Keratinocyte (primary cell): ENCODE measurements at regions not wholly inside any gene's neighbourhood (a gene's known extent, or its start where the extent isn't known, plus 50 kb on each side); places are given as distances from the start of the nearest gene placed in this dataset.

ENCODE experiments used
- DNase-seq: peaks from one replicate; pipeline ENCODE4 v3.0.0-alpha.2; 2011; ENCODE audit warnings: low read depth, missing footprints, low spot score
- FAIRE-seq: peaks from 2 replicates; lab custom pipeline; 2011; peaks lifted over from hg19 to GRCh38; lab: Jason Lieb, UNC
- H2AFZ ChIP-seq: 2 replicates; pipeline ENCODE4 v1.6.0; 2012; ENCODE audit warnings: low read length, control low read depth, inconsistent platforms; ENCODE audit not compliant: control insufficient read depth
- H3K27ac ChIP-seq: 2 replicates; pipeline ENCODE4 v1.5.1; 2011; ENCODE audit warnings: low read length; ENCODE audit not compliant: control insufficient read depth, insufficient read depth
- H3K27me3 ChIP-seq: 3 replicates; pipeline ENCODE4 v1.6.0; 2011; ENCODE audit warnings: low read length; ENCODE audit not compliant: control insufficient read depth, insufficient read depth; ENCODE audit errors: extremely low read depth
- H3K36me3 ChIP-seq, 2 experiments: 2 replicates in 1 of 2; 3 replicates in 1 of 2; pipeline ENCODE4 v1.5.1; 2011; ENCODE audit warnings: low read length in 2 of 2, mild to moderate bottlenecking in 1 of 2; ENCODE audit not compliant: control insufficient read depth in 2 of 2, insufficient read depth in 2 of 2; ENCODE audit errors: extremely low read depth in 1 of 2
- H3K4me1 ChIP-seq: 3 replicates; pipeline ENCODE4 v1.5.1; 2011; ENCODE audit warnings: low read length; ENCODE audit not compliant: control insufficient read depth, insufficient read depth; ENCODE audit errors: extremely low read depth
- H3K4me2 ChIP-seq: 3 replicates; pipeline ENCODE4 v1.6.0; 2011; ENCODE audit warnings: low read depth, low read length; ENCODE audit not compliant: control insufficient read depth, insufficient read depth; ENCODE audit errors: extremely low read depth
- H3K4me3 ChIP-seq, 3 experiments: fragments of 200-600 bp in 1 of 3; sonication (generic) in 1 of 3; 2 replicates in 2 of 3; 3 replicates in 1 of 3; pipeline ENCODE4 v1.5.1; 2011 to 2016; ENCODE audit warnings: low read length in 3 of 3, mild to moderate bottlenecking in 3 of 3, control low read depth in 2 of 3, inconsistent platforms in 1 of 3, low read depth in 1 of 3, mixed read lengths in 1 of 3, mixed run types in 1 of 3, moderate library complexity in 1 of 3; ENCODE audit not compliant: control insufficient read depth in 2 of 3, insufficient read depth in 2 of 3; ENCODE audit errors: extremely low read depth in 1 of 3
- H3K79me2 ChIP-seq: 2 replicates; pipeline ENCODE4 v1.6.0; 2012; ENCODE audit warnings: low read length; ENCODE audit not compliant: control insufficient read depth, insufficient read depth
- H3K9ac ChIP-seq: 3 replicates; pipeline ENCODE4 v1.6.0; 2011; ENCODE audit warnings: low read length; ENCODE audit not compliant: control insufficient read depth, insufficient read depth; ENCODE audit errors: extremely low read depth
- H3K9me1 ChIP-seq: 3 replicates; pipeline ENCODE4 v1.6.0; 2011; ENCODE audit warnings: low read length; ENCODE audit not compliant: control insufficient read depth, insufficient read depth; ENCODE audit errors: extremely low read depth
- H3K9me3 ChIP-seq: 2 replicates; pipeline ENCODE4 v1.5.1; 2012; ENCODE audit warnings: low read depth, low read length; ENCODE audit not compliant: control insufficient read depth
- H4K20me1 ChIP-seq: 3 replicates; pipeline ENCODE4 v1.6.0; 2011; ENCODE audit warnings: low read length; ENCODE audit not compliant: control insufficient read depth, insufficient read depth; ENCODE audit errors: extremely low read depth
- EZH2 ChIP-seq: IDR thresholded peaks from one replicate; pipeline ENCODE4 v1.6.1; 2012; ENCODE audit warnings: inconsistent platforms, mild to moderate bottlenecking, low read length, moderate library complexity
- dilution Hi-C: fragments of 300-500 bp; cut with MboI; formaldehyde crosslinking; loops from one replicate; pipeline ENCODE4 v1.7.0; 2020; ENCODE audit warnings: low sequenced_read_pairs; ENCODE audit not compliant: extremely low pct_ligation_motif_present
- TF ChIP-seq, protein P1 (sequence below), 3 experiments: IDR thresholded peaks in 1 of 3; conservative IDR thresholded peaks in 1 of 3; optimal IDR thresholded peaks in 1 of 3; 2 replicates in 2 of 3; 3 replicates in 1 of 3; pipeline versions ENCODE3 to v1.5.1; 2011; ENCODE audit warnings: low read length in 3 of 3, mild to moderate bottlenecking in 3 of 3, moderate library complexity in 2 of 3, control low read depth in 1 of 3, inconsistent platforms in 1 of 3; ENCODE audit not compliant: insufficient read depth in 2 of 3; ENCODE audit errors: extremely low read depth in 1 of 3

DNA sequence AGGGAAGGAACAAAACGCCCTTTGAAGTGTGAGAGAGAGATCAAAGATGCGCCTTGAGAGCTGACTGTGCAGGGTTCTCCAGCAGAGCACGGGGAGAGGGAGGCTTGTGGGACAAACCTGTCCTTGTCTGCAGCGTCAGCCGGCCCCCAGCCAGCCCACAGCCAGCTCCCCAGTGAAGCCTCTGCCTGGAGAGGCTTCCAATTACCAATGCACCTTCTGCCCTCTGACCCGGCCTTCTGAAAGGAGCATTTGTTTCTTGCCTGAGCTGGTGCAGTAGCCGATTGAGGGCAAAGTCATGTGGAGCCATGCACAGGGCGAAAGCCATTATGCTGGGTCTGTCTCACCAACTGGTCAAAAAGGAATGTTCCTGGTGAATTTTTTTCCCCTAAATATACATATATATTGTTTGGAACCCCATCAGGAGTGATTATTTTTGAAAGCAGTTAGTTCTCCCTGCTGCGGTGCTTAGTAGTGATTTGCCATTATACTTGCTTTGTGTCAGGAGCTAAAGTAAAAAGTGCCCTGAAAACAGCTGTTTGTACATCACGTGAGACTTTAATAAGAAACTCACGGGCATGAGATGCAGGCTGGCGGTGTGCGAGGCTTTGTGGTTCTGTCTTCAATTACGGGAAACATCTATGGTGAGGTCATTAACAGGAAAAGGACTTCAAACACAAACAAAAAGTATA, 268.6 kb downstream of the KLF6 start:
- FAIRE-seq (no peak), DNase-seq (no peak)
- Histone ChIP-seq H2AFZ (no peak overlapping the region), H3K79me2 (no peaks in the 10 kb centered on the region), H3K27ac (no peak overlapping the region), H3K27me3 (no peaks in the 10 kb centered on the region), H3K9me3 (no peaks in the 10 kb centered on the region), H3K4me3 (no peak overlapping the region), H3K4me2 (no peak overlapping the region), H4K20me1 (no peaks in the 10 kb centered on the region), H3K9me1 (no peaks in the 10 kb centered on the region), H3K9ac (no peak overlapping the region), H3K36me3 (no peaks in the 10 kb centered on the region), H3K4me1 (no peaks in the 10 kb centered on the region)
- TF ChIP-seq EZH2: no peak
- TF ChIP-seq, protein P1, sequence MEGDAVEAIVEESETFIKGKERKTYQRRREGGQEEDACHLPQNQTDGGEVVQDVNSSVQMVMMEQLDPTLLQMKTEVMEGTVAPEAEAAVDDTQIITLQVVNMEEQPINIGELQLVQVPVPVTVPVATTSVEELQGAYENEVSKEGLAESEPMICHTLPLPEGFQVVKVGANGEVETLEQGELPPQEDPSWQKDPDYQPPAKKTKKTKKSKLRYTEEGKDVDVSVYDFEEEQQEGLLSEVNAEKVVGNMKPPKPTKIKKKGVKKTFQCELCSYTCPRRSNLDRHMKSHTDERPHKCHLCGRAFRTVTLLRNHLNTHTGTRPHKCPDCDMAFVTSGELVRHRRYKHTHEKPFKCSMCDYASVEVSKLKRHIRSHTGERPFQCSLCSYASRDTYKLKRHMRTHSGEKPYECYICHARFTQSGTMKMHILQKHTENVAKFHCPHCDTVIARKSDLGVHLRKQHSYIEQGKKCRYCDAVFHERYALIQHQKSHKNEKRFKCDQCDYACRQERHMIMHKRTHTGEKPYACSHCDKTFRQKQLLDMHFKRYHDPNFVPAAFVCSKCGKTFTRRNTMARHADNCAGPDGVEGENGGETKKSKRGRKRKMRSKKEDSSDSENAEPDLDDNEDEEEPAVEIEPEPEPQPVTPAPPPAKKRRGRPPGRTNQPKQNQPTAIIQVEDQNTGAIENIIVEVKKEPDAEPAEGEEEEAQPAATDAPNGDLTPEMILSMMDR (optimal IDR thresholded peaks at IDR 0.05 in 1 of 3, IDR thresholded peaks at IDR 0.05 in 1 of 3, conservative IDR thresholded peaks at IDR 0.05 in 1 of 3; ENCODE audit: extremely low read depth in 1 of 3, insufficient read depth in 2 of 3, low read length in 3 of 3): no peak
- dilution Hi-C loops: no loop called here

DNA sequence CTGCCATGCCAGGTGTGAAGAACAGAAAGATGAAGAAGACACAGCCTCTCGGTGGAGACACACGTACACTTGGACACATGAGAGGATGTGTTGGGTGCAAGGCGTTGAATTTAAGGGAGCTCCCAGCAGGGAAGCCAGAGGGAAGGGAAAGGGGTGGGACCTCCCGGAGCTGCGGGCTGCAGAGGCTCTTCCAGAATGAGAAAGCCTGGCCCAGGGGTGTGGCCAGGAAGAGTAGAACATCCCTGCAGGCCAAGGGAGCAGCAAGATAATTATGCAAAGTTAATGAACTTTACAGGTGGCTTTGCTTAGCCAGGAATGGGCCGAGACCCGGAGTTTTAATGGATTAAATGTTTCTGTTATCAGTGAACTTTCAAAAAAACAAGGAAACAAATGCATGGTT, 270.3 kb downstream of the KLF6 start:
- TF ChIP-seq, protein P1 (optimal IDR thresholded peaks at IDR 0.05 in 1 of 3, IDR thresholded peaks at IDR 0.05 in 1 of 3, conservative IDR thresholded peaks at IDR 0.05 in 1 of 3; ENCODE audit: extremely low read depth in 1 of 3, insufficient read depth in 2 of 3, low read length in 3 of 3): no peak
- no peak for TF ChIP-seq EZH2
- no peaks in the 10 kb centered on the region for H3K4me1 ChIP-seq
- H3K36me3 ChIP-seq: no peaks in the 10 kb centered on the region
- no peaks in the 10 kb centered on the region for H3K79me2 ChIP-seq
- dilution Hi-C loops: no loop called here
- no peak overlapping the region for H3K27ac ChIP-seq
- H4K20me1 ChIP-seq: no peaks in the 10 kb centered on the region
- no peak overlapping the region for H3K9ac ChIP-seq
- no peaks in the 10 kb centered on the region for H3K27me3 ChIP-seq
- FAIRE-seq (no peak), DNase-seq (no peak)
- no peak overlapping the region for H2AFZ ChIP-seq
- no peaks in the 10 kb centered on the region for H3K9me3 ChIP-seq
- H3K4me2 ChIP-seq: no peak overlapping the region
- no peak overlapping the region for H3K4me3 ChIP-seq
- H3K9me1 ChIP-seq: no peaks in the 10 kb centered on the region
